ENCODE measurements at regions not wholly inside any gene's neighbourhood (a gene's known extent, or its start where the extent isn't known, plus 50 kb on each side); places are given as distances from the start of the nearest gene placed in this dataset.

- no peak for DNase-seq (ENCODE audit: low read depth)
- TF ChIP-seq CTCF (IDR thresholded peaks at IDR 0.05; ENCODE audit: insufficient read depth, low read depth, low read length) = no peak
- H3K4me3 ChIP-seq (ENCODE audit: low read depth, low read length) = no peak overlapping the region
These were observed 311.5 kb downstream of the COX7C start for GRCh38 chr5:86929123-86929766.

- TF ChIP-seq CTCF (IDR thresholded peaks at IDR 0.05; ENCODE audit: insufficient read depth, low read depth, low read length) = no peak
- no peak overlapping the region for H3K4me3 ChIP-seq (ENCODE audit: low read depth, low read length)
- no peak for DNase-seq (ENCODE audit: low read depth)
These were observed 315.9 kb upstream of the RASA1 start for GRCh38 chr5:86951761-86952160.

- H3K4me3 ChIP-seq (ENCODE audit: low read depth, low read length) = no peak overlapping the region
- DNase-seq (ENCODE audit: low read depth) = no peak
- no peak for TF ChIP-seq CTCF (IDR thresholded peaks at IDR 0.05; ENCODE audit: insufficient read depth, low read depth, low read length)
These were observed 302.8 kb upstream of the RASA1 start for GRCh38 chr5:86964889-86965288.

- TF ChIP-seq CTCF (IDR thresholded peaks at IDR 0.05; ENCODE audit: insufficient read depth, low read depth, low read length) = peak; percentile 40
- no peak overlapping the region for H3K4me3 ChIP-seq (ENCODE audit: low read depth, low read length)
- peak; percentile 60 for DNase-seq (ENCODE audit: low read depth)
These were observed 299.4 kb upstream of the RASA1 start for GRCh38 chr5:86968301-86968753.

GRCh38 chr5:86970361-86970760 is 297.3 kb upstream of the RASA1 start:
- TF ChIP-seq CTCF (IDR thresholded peaks at IDR 0.05; ENCODE audit: insufficient read depth, low read depth, low read length) = no peak
- DNase-seq (ENCODE audit: low read depth) = no peak
- no peak overlapping the region for H3K4me3 ChIP-seq (ENCODE audit: low read depth, low read length)

GRCh38 chr5:86971034-86971571 is 296.6 kb upstream of the RASA1 start:
- DNase-seq (ENCODE audit: low read depth) = peak; percentile 52
- TF ChIP-seq CTCF (IDR thresholded peaks at IDR 0.05; ENCODE audit: insufficient read depth, low read depth, low read length) = peak; percentile 26
- H3K4me3 ChIP-seq (ENCODE audit: low read depth, low read length) = no peak overlapping the region

- no peak overlapping the region for H3K4me3 ChIP-seq (ENCODE audit: low read depth, low read length)
- TF ChIP-seq CTCF (IDR thresholded peaks at IDR 0.05; ENCODE audit: insufficient read depth, low read depth, low read length) = no peak
- peak; percentile 85 for DNase-seq (ENCODE audit: low read depth)
These were observed 292.7 kb upstream of the RASA1 start for GRCh38 chr5:86974955-86975354.

All from fibroblast of villous mesenchyme (primary cell).